Upper lobe of left lung (tissue), 4 donors: ENCODE measurements at regions not wholly inside any gene's neighbourhood (a gene's known extent, or its start where the extent isn't known, plus 50 kb on each side); places are given as distances from the start of the nearest gene placed in this dataset.

Source experiments
- CTCF ChIP-seq, 6 experiments: fragments of 450-650 bp in 4 of 6; fragments of 200-600 bp in 2 of 6; sonication (generic) in 2 of 6; IDR thresholded peaks; one replicate each; pipeline ENCODE4 v1.5.1; 2016 to 2019; ENCODE audit warnings: antibody characterized with exemption in 6 of 6
- POLR2A ChIP-seq, 4 donors: fragments of 450-650 bp; IDR thresholded peaks; one replicate each; pipeline ENCODE4 v1.5.1; 2016 to 2017; ENCODE audit warnings: antibody characterized with exemption in 4 of 4, mild to moderate bottlenecking in 2 of 4
- POLR2AphosphoS5 ChIP-seq, 2 donors: sonication (generic); formaldehyde crosslinking; IDR thresholded peaks; one replicate each; pipeline ENCODE4 v1.5.1; 2017; ENCODE audit warnings: antibody characterized with exemption in 2 of 2

GRCh38 chr4:124961138-124961750 lies 248.7 kb upstream of the ANKRD50 start:
- TF ChIP-seq CTCF (IDR thresholded peaks at IDR 0.05) (no peak), POLR2AphosphoS5 (IDR thresholded peaks at IDR 0.05) (no peak), POLR2A (IDR thresholded peaks at IDR 0.05) (no peak)
